HEK293 (cell line): ENCODE measurements at regions not wholly inside any gene's neighbourhood (a gene's known extent, or its start where the extent isn't known, plus 50 kb on each side); places are given as distances from the start of the nearest gene placed in this dataset.

Experiments
- SP7 ChIP-seq: fragments of 450-650 bp; formaldehyde crosslinking; IDR thresholded peaks from 2 replicates; pipeline ENCODE4 v1.5.1; 2016; ENCODE audit warnings: missing biosample characterization, missing genetic modification characterization
- TCF7L2 ChIP-seq: IDR thresholded peaks from 2 replicates; pipeline ENCODE4 v1.6.1; 2011; ENCODE audit warnings: low read depth, mild to moderate bottlenecking, inconsistent platforms, low read length, moderate library complexity, borderline replicate concordance
- ZNF184 ChIP-seq: fragments of 450-650 bp; IDR thresholded peaks from 2 replicates; pipeline ENCODE4 v1.5.1; 2018; ENCODE audit warnings: missing biosample characterization, mild to moderate bottlenecking, missing genetic modification characterization
- ZNF777 ChIP-seq: fragments of 450-650 bp; formaldehyde crosslinking; IDR thresholded peaks from 2 replicates; pipeline ENCODE4 v1.5.1; 2017; ENCODE audit warnings: missing biosample characterization, missing genetic modification characterization, borderline replicate concordance
- TF ChIP-seq, protein P1 (sequence below): fragments of 450-650 bp; formaldehyde crosslinking; IDR thresholded peaks from 2 replicates; pipeline ENCODE4 v1.5.1; 2016; ENCODE audit warnings: missing biosample characterization, missing genetic modification characterization, low read depth
- TF ChIP-seq, protein P2 (sequence below): fragments of 450-650 bp; formaldehyde crosslinking; IDR thresholded peaks from 2 replicates; pipeline ENCODE4 v1.5.1; 2016; ENCODE audit warnings: missing biosample characterization, missing genetic modification characterization

DNA sequence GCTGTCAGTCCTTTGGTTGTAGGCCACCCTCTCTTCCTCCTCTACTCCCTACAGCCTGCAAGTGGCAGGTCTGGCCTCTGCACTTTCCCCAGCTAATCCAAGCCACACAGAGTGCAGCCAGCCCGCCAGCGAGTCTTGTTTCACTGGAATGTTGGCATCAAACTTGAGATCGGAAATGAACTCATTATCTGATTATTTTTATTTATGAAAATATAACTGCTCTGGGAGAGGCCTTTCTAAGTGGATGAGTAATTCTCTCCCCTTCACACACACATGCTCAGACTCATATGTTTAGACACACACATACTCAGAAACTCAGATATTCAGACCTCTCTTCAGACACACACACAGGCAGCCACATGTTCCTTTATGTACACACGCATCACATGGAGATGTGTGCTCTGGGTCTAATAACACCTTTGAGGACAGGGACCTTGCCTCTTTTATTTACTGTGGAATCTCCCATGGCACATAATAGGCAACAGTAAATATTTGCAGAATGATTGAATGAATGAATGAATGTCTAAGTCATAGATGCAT is 151.3 kb downstream of the ZFP36L2 start:
- TF ChIP-seq, protein P1, sequence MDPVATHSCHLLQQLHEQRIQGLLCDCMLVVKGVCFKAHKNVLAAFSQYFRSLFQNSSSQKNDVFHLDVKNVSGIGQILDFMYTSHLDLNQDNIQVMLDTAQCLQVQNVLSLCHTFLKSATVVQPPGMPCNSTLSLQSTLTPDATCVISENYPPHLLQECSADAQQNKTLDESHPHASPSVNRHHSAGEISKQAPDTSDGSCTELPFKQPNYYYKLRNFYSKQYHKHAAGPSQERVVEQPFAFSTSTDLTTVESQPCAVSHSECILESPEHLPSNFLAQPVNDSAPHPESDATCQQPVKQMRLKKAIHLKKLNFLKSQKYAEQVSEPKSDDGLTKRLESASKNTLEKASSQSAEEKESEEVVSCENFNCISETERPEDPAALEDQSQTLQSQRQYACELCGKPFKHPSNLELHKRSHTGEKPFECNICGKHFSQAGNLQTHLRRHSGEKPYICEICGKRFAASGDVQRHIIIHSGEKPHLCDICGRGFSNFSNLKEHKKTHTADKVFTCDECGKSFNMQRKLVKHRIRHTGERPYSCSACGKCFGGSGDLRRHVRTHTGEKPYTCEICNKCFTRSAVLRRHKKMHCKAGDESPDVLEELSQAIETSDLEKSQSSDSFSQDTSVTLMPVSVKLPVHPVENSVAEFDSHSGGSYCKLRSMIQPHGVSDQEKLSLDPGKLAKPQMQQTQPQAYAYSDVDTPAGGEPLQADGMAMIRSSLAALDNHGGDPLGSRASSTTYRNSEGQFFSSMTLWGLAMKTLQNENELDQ (tag by site-specific recombination): no peak
- TF ChIP-seq ZNF184 (tag by site-specific recombination) (no peak), TCF7L2 (no peak), ZNF777 (tag by site-specific recombination) (no peak), SP7 (tag by site-specific recombination) (no peak)
- TF ChIP-seq, protein P2, sequence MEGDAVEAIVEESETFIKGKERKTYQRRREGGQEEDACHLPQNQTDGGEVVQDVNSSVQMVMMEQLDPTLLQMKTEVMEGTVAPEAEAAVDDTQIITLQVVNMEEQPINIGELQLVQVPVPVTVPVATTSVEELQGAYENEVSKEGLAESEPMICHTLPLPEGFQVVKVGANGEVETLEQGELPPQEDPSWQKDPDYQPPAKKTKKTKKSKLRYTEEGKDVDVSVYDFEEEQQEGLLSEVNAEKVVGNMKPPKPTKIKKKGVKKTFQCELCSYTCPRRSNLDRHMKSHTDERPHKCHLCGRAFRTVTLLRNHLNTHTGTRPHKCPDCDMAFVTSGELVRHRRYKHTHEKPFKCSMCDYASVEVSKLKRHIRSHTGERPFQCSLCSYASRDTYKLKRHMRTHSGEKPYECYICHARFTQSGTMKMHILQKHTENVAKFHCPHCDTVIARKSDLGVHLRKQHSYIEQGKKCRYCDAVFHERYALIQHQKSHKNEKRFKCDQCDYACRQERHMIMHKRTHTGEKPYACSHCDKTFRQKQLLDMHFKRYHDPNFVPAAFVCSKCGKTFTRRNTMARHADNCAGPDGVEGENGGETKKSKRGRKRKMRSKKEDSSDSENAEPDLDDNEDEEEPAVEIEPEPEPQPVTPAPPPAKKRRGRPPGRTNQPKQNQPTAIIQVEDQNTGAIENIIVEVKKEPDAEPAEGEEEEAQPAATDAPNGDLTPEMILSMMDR (tag by site-specific recombination): no peak
